Adrenal gland (tissue), 5 donors: ENCODE measurements at regions not wholly inside any gene's neighbourhood (a gene's known extent, or its start where the extent isn't known, plus 50 kb on each side); places are given as distances from the start of the nearest gene placed in this dataset.

ENCODE experiments used
- POLR2A ChIP-seq, 2 donors: fragments of 450-650 bp; IDR thresholded peaks; one replicate each; pipeline ENCODE4 v1.6.1; 2017; ENCODE audit warnings: antibody characterized with exemption in 2 of 2, mild to moderate bottlenecking in 2 of 2, moderate library complexity in 1 of 2
- TF ChIP-seq, protein P1 (sequence below), 6 experiments: fragments of 450-650 bp in 4 of 6; fragments of 200-600 bp in 2 of 6; sonication (generic) in 1 of 6; IDR thresholded peaks; 1 replicate in 5 of 6; 2 replicates in 1 of 6; pipeline versions ENCODE4 v1.5.1 to v1.8.0; 2016 to 2021; ENCODE audit warnings: antibody characterized with exemption in 6 of 6, mild to moderate bottlenecking in 2 of 6, moderate library complexity in 1 of 6
- donor health status: DM: no; HTN: no; CAD: no.

- TF ChIP-seq, protein P1, sequence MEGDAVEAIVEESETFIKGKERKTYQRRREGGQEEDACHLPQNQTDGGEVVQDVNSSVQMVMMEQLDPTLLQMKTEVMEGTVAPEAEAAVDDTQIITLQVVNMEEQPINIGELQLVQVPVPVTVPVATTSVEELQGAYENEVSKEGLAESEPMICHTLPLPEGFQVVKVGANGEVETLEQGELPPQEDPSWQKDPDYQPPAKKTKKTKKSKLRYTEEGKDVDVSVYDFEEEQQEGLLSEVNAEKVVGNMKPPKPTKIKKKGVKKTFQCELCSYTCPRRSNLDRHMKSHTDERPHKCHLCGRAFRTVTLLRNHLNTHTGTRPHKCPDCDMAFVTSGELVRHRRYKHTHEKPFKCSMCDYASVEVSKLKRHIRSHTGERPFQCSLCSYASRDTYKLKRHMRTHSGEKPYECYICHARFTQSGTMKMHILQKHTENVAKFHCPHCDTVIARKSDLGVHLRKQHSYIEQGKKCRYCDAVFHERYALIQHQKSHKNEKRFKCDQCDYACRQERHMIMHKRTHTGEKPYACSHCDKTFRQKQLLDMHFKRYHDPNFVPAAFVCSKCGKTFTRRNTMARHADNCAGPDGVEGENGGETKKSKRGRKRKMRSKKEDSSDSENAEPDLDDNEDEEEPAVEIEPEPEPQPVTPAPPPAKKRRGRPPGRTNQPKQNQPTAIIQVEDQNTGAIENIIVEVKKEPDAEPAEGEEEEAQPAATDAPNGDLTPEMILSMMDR (IDR thresholded peaks at IDR 0.05) = no peak
- no peak for TF ChIP-seq POLR2A (IDR thresholded peaks at IDR 0.05)
These were observed 124.5 kb downstream of the AHR start for GRCh38 chr7:17422966-17423365.
